ENCODE measurements at regions not wholly inside any gene's neighbourhood (a gene's known extent, or its start where the extent isn't known, plus 50 kb on each side); places are given as distances from the start of the nearest gene placed in this dataset.
"Not testable (repeated sequence)": the region's sequence is repeated elsewhere in the genome, so short reads cannot be mapped to it uniquely, and the experiment has no call there.

DNA sequence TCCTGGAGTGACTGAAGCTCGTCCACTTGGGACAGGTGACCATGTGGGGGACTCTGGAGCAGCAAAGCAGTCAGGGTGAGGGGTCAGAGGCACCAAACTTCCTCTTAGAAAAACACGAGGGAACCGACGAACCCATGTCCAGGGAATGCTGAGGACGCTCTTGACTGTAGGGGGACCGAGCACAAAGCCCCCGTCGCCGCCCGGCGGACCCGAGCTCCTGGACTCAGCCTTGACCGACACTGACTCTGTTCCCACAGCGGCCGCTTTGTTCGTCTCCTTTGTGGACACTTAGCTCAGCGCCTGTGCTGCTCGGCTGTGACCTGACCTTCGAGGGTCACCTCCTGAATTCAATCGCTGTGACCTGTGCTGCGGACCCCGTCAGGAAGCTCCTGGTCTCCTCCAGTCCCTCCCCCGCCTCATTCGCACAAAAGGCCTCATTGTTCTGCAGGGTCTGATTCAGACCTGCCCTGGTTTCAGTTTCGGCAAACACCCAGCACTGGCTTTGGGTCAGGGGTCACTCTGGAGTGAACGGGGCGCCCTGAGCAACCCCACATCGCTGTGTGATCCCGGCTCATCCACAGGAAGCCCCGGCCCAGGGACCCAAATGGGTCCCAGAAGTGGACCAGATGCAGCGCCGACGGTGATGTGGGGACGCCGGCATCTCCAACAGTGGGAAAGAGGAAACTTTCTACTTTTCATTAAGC, 454.8 kb downstream of the PREX1 start (continued):
- TF ChIP-seq, protein P1, sequence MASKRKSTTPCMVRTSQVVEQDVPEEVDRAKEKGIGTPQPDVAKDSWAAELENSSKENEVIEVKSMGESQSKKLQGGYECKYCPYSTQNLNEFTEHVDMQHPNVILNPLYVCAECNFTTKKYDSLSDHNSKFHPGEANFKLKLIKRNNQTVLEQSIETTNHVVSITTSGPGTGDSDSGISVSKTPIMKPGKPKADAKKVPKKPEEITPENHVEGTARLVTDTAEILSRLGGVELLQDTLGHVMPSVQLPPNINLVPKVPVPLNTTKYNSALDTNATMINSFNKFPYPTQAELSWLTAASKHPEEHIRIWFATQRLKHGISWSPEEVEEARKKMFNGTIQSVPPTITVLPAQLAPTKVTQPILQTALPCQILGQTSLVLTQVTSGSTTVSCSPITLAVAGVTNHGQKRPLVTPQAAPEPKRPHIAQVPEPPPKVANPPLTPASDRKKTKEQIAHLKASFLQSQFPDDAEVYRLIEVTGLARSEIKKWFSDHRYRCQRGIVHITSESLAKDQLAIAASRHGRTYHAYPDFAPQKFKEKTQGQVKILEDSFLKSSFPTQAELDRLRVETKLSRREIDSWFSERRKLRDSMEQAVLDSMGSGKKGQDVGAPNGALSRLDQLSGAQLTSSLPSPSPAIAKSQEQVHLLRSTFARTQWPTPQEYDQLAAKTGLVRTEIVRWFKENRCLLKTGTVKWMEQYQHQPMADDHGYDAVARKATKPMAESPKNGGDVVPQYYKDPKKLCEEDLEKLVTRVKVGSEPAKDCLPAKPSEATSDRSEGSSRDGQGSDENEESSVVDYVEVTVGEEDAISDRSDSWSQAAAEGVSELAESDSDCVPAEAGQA (IDR thresholded peaks at IDR 0.05; ENCODE audit: low read depth): peak; percentile 57; the same call in 1 of the 2 replicates
- TF ChIP-seq, protein P1 (CRISPR knock-in tag; IDR thresholded peaks at IDR 0.05; ENCODE audit: borderline replicate concordance): not testable (repeated sequence)
- TF ChIP-seq ELF3 (CRISPR knock-in tag; IDR thresholded peaks at IDR 0.05): peak; percentile 96
- TF ChIP-seq ZNF883 (CRISPR knock-in tag; IDR thresholded peaks at IDR 0.05; ENCODE audit: not compliant biosample characterization): peak; percentile 87
- peak; percentile 98 for TF ChIP-seq DPF2 (CRISPR knock-in tag; IDR thresholded peaks at IDR 0.05; ENCODE audit: borderline replicate concordance, low read depth)
- TF ChIP-seq ZNF747 (CRISPR knock-in tag; IDR thresholded peaks at IDR 0.05; ENCODE audit: borderline replicate concordance): peak; percentile 98
- TF ChIP-seq MED13 (CRISPR knock-in tag; IDR thresholded peaks at IDR 0.05): peak; percentile 97
- TF ChIP-seq RARA (CRISPR knock-in tag; IDR thresholded peaks at IDR 0.05): peak; percentile 100
- peak; percentile 48 for TF ChIP-seq STAG1 (CRISPR knock-in tag; IDR thresholded peaks at IDR 0.05)
- TF ChIP-seq CAMTA2 (CRISPR knock-in tag; IDR thresholded peaks at IDR 0.05; ENCODE audit: borderline replicate concordance): peak; percentile 47; the same call in 1 of the 2 replicates
- TF ChIP-seq CBX5 (CRISPR knock-in tag; IDR thresholded peaks at IDR 0.05; ENCODE audit: borderline replicate concordance): peak; percentile 91
- peak; percentile 63; the same call in 1 of the 2 replicates for TF ChIP-seq ZFP36L1 (CRISPR knock-in tag; IDR thresholded peaks at IDR 0.05)
- TF ChIP-seq ZNF343 (CRISPR knock-in tag; IDR thresholded peaks at IDR 0.05): 0 out of 2 replicates have a peak, but pooled peaks have one; percentile 53
- peak in 1 of 2 experiments; percentile 48; a peak in 2 of 4 replicates for TF ChIP-seq POLR2A (IDR thresholded peaks at IDR 0.05; ENCODE audit: insufficient read depth in 1 of 2, low read depth in 2 of 2, low read length in 2 of 2)
- TF ChIP-seq TFAP4 (IDR thresholded peaks at IDR 0.05; ENCODE audit: borderline replicate concordance, low read depth): peak; percentile 79; the same call in 1 of the 2 replicates
- peak; percentile 71; the same call in 1 of the 2 replicates for TF ChIP-seq E2F2 (CRISPR knock-in tag; IDR thresholded peaks at IDR 0.05; ENCODE audit: borderline replicate concordance)
- peak; percentile 96 for TF ChIP-seq ZNF296 (CRISPR knock-in tag; conservative IDR thresholded peaks at IDR 0.05)
- TF ChIP-seq NRL (CRISPR knock-in tag; IDR thresholded peaks at IDR 0.05; ENCODE audit: borderline replicate concordance): peak; percentile 79; the same call in 1 of the 2 replicates
- peak; percentile 80 for TF ChIP-seq MXD3 (CRISPR knock-in tag; IDR thresholded peaks at IDR 0.05)
- not testable (repeated sequence) for TF ChIP-seq NONO (IDR thresholded peaks at IDR 0.05)
- TF ChIP-seq NONO (CRISPR knock-in tag; conservative IDR thresholded peaks at IDR 0.05): peak; percentile 92
